GM21367 (cell line): ENCODE measurements at regions not wholly inside any gene's neighbourhood (a gene's known extent, or its start where the extent isn't known, plus 50 kb on each side); places are given as distances from the start of the nearest gene placed in this dataset.

Source experiments
- ATAC-seq: cut with Tn5 transposase; IDR thresholded peaks from one replicate; pipeline ENCODE4 v1.9.1; 2021; ENCODE audit not compliant: unreplicated experiment

- ATAC-seq = no peak
Observed at GRCh38 chr5:82414041-82414388, 135.9 kb upstream of the RPS23 start.

GRCh38 chr5:82413302-82414040 lies 135.3 kb upstream of the RPS23 start:
- no peak for ATAC-seq

- ATAC-seq = no peak
Observed at GRCh38 chr5:82408033-82408432, 129.9 kb upstream of the RPS23 start.

- no peak for ATAC-seq
Observed at GRCh38 chr5:82406205-82406773, 128.1 kb upstream of the RPS23 start.

GRCh38 chr5:82405618-82406204 lies 127.6 kb upstream of the RPS23 start:
- ATAC-seq = no peak

GRCh38 chr5:82405161-82405560 lies 127.0 kb upstream of the RPS23 start:
- no peak for ATAC-seq

- ATAC-seq = no peak
Observed at GRCh38 chr5:82404382-82404945, 126.3 kb upstream of the RPS23 start.

GRCh38 chr5:82403724-82404123 lies 125.6 kb upstream of the RPS23 start:
- no peak for ATAC-seq

- no peak for ATAC-seq
Observed at GRCh38 chr5:82403026-82403425, 124.9 kb upstream of the RPS23 start.

- no peak for ATAC-seq
Observed at GRCh38 chr5:82399111-82399510, 121.0 kb upstream of the RPS23 start.

- no peak for ATAC-seq
Observed at GRCh38 chr5:82397741-82398320, 119.7 kb upstream of the RPS23 start.

GRCh38 chr5:82396871-82397514 lies 118.8 kb upstream of the RPS23 start:
- no peak for ATAC-seq

- no peak for ATAC-seq
Observed at GRCh38 chr5:82396396-82396795, 118.2 kb upstream of the RPS23 start.

- no peak for ATAC-seq
Observed at GRCh38 chr5:82393951-82394350, 115.8 kb upstream of the RPS23 start.

GRCh38 chr5:82390088-82390487 lies 111.9 kb upstream of the RPS23 start:
- no peak for ATAC-seq

GRCh38 chr5:82389347-82389746 lies 111.2 kb upstream of the RPS23 start:
- no peak for ATAC-seq

GRCh38 chr5:82388181-82388580 lies 110.0 kb upstream of the RPS23 start:
- no peak for ATAC-seq

GRCh38 chr5:82387819-82388166 lies 109.6 kb upstream of the RPS23 start:
- no peak for ATAC-seq

- no peak for ATAC-seq
Observed at GRCh38 chr5:82387001-82387818, 109.1 kb upstream of the RPS23 start.

GRCh38 chr5:82386576-82386975 lies 108.4 kb upstream of the RPS23 start:
- no peak for ATAC-seq
